ENCODE measurements at regions not wholly inside any gene's neighbourhood (a gene's known extent, or its start where the extent isn't known, plus 50 kb on each side); places are given as distances from the start of the nearest gene placed in this dataset.

DNA sequence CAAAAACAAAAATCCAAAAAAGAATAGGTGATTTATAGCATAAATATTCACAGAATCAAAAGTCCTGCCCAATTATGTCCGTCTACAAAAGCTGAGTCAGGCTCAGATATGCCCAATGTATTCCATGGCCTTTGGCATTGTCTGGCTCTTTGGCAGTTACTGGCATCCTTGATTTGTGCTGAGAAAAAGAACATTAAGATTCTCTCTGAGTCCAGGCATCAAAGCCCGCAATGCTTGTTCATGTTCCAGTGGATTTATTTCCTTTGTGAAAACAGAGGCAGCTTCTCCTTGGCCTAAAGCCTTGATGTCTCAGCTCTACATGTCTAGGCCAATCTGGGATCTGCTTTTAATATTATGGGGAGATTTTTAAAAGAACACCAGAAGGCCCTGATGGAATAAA, 76.1 kb upstream of the SLC4A11 start:
- no peak for ATAC-seq (ENCODE audit: insufficient read depth, low FRiP score)
- Histone ChIP-seq H3K36me3 (ENCODE audit: control insufficient read depth in 4 of 4, insufficient read depth in 4 of 4, low read length in 4 of 4) (peaks cover 12 to 56% (median 17%) of the 10 kb centered on the region in 4 donors), H3K9ac (ENCODE audit: insufficient read depth in 1 of 2, low read length in 2 of 2) (no peak overlapping the region), H3K4me3 (no peak overlapping the region), H3K27me3 (ENCODE audit: control insufficient read depth in 3 of 3, insufficient read depth in 3 of 3, low read length in 2 of 3) (no peaks in the 10 kb centered on the region), H3K9me3 (ENCODE audit: control insufficient read depth in 4 of 4, insufficient read depth in 3 of 4, low read length in 3 of 4) (no peaks in the 10 kb centered on the region), H3K4me1 (ENCODE audit: control insufficient read depth in 5 of 5, insufficient read depth in 5 of 5, low read length in 5 of 5) (peaks cover 0 to 13% (median 0%) of the 10 kb centered on the region in 5 donors), H3K27ac (ENCODE audit: low read depth in 1 of 2, low read length in 1 of 2) (no peak overlapping the region)
- 67 to 92% methylated on average over 2 of the region's 2 CpGs for whole genome bisulfite sequencing, 2 donors
- DNase-seq = no peak
- TF ChIP-seq, protein P1, sequence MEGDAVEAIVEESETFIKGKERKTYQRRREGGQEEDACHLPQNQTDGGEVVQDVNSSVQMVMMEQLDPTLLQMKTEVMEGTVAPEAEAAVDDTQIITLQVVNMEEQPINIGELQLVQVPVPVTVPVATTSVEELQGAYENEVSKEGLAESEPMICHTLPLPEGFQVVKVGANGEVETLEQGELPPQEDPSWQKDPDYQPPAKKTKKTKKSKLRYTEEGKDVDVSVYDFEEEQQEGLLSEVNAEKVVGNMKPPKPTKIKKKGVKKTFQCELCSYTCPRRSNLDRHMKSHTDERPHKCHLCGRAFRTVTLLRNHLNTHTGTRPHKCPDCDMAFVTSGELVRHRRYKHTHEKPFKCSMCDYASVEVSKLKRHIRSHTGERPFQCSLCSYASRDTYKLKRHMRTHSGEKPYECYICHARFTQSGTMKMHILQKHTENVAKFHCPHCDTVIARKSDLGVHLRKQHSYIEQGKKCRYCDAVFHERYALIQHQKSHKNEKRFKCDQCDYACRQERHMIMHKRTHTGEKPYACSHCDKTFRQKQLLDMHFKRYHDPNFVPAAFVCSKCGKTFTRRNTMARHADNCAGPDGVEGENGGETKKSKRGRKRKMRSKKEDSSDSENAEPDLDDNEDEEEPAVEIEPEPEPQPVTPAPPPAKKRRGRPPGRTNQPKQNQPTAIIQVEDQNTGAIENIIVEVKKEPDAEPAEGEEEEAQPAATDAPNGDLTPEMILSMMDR (IDR thresholded peaks at IDR 0.05; ENCODE audit: control extremely low read depth, extremely low read depth) = no peak

DNA sequence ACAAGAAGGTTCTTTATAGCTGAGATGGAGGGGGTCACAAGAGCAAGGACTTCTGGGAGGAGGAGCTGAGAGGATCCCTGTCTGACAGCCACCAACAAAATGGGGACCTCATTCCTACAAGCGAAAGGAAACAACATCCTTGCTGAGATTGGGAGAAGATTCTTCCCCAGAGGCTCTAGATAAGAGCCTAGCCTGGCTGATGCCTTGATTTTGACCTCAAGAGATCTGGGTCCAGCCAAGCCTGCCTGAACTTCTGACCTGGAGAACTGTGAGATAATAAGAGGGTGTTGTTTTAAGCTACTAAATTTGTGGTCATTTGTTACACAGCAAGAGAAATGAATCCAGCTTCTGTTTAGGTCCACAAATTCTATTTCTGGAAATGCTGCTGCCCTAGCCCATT, 75.4 kb upstream of the SLC4A11 start:
- Histone ChIP-seq H3K36me3 (ENCODE audit: control insufficient read depth in 4 of 4, insufficient read depth in 4 of 4, low read length in 4 of 4) (peaks cover 12 to 54% (median 17%) of the 10 kb centered on the region in 4 donors), H3K27ac (ENCODE audit: low read depth in 1 of 2, low read length in 1 of 2) (peak overlapping the region in 1 of 2 donors; percentile 22), H3K9me3 (ENCODE audit: control insufficient read depth in 4 of 4, insufficient read depth in 3 of 4, low read length in 3 of 4) (no peaks in the 10 kb centered on the region), H3K27me3 (ENCODE audit: control insufficient read depth in 3 of 3, insufficient read depth in 3 of 3, low read length in 2 of 3) (no peaks in the 10 kb centered on the region), H3K9ac (ENCODE audit: insufficient read depth in 1 of 2, low read length in 2 of 2) (no peak overlapping the region), H3K4me1 (ENCODE audit: control insufficient read depth in 5 of 5, insufficient read depth in 5 of 5, low read length in 5 of 5) (peaks cover 0 to 13% (median 0%) of the 10 kb centered on the region in 5 donors), H3K4me3 (no peak overlapping the region)
- ATAC-seq (ENCODE audit: insufficient read depth, low FRiP score) (no peak), DNase-seq (no peak)
- 94 to 95% methylated on average over 1 of the region's 1 CpG for WGBS, 2 donors
- TF ChIP-seq, protein P1 (IDR thresholded peaks at IDR 0.05; ENCODE audit: control extremely low read depth, extremely low read depth) = no peak

DNA sequence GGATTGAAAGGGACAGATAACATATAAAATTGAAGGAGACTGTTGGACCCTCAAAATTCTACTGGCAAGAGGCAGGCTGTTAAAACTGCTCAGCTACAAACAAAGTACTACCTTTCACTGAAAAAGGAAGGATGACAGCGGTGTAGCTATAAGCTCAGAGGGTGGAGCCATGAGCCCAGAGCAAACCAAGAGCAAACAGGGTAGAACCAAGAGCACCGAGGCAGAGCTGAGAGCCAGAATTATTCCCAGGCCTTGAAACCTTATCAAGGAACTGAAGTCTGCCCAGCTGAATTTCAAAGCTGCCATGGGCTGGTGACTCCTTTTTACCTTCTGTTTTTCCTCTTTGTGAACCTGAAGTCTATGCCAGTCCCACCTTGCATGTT, 74.7 kb upstream of the SLC4A11 start:
- Histone ChIP-seq H3K27ac (ENCODE audit: low read depth in 1 of 2, low read length in 1 of 2) (peak overlapping the region in 1 of 2 donors; percentile 13), H3K27me3 (ENCODE audit: control insufficient read depth in 3 of 3, insufficient read depth in 3 of 3, low read length in 2 of 3) (no peaks in the 10 kb centered on the region), H3K4me3 (no peak overlapping the region), H3K36me3 (ENCODE audit: control insufficient read depth in 4 of 4, insufficient read depth in 4 of 4, low read length in 4 of 4) (peaks cover 12 to 57% (median 17%) of the 10 kb centered on the region in 4 donors), H3K9me3 (ENCODE audit: control insufficient read depth in 4 of 4, insufficient read depth in 3 of 4, low read length in 3 of 4) (no peaks in the 10 kb centered on the region), H3K9ac (ENCODE audit: insufficient read depth in 1 of 2, low read length in 2 of 2) (no peak overlapping the region), H3K4me1 (ENCODE audit: control insufficient read depth in 5 of 5, insufficient read depth in 5 of 5, low read length in 5 of 5) (peaks cover 0 to 13% (median 0%) of the 10 kb centered on the region in 5 donors)
- TF ChIP-seq, protein P1 (IDR thresholded peaks at IDR 0.05; ENCODE audit: control extremely low read depth, extremely low read depth) = no peak
- ATAC-seq (ENCODE audit: insufficient read depth, low FRiP score) (no peak), DNase-seq (no peak)
- 39 to 52% methylated on average over 2 of the region's 2 CpGs for WGBS, 2 donors

Measured in lung (tissue), 11 donors.